ENCODE measurements at regions not wholly inside any gene's neighbourhood (a gene's known extent, or its start where the extent isn't known, plus 50 kb on each side); places are given as distances from the start of the nearest gene placed in this dataset.

DNA sequence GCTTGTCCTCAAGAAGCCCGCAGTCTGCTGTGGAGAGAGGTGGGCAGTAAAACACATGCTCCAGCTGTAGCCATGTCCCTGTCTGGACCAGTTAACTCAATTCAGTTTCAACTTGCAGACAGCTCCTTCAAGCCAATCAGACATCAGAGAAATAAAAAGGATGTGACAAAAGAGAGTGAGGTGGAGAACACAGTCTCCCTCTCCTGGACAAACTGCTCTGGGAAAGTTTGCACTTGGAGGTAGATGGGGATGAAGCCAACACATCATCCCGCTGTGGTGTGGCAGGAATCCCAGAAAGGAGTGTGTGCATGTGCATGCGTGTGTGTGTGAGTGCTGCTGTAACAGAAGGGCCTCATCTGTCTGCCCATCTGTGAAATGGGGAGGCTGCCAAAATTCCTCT, 358.6 kb upstream of the ASIC2 start:
- DNase-seq, result no peak

DNA sequence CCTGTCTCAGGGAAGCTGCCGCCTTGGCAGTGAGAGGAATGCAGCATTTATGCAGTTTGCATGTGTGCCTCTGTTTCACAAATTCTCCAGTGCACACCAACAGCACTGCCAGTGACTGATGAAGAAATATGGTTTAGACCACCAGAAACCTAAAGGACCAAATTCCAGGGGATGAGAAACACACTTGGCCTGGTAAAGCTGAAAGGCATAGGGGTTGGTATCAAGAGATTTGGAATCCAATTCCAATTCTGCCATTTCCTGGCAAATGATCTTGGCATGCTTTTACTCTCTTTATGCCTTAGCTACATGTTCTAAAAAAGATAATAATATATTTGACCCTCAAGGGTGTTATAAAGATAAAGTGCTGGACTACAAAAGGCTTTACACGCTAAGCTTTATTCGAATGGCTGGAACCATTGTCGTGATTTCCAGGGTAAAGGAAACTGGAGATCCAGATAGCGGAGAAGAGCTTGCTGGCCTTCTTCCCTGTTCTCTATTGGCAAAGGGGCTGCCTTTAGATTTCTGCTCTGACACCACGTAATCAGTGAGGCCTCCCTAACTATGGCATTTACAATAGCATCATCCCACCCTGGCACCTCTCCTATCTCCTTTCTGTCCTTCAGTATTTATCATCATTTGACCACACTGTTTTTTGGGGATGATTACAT, 359.8 kb upstream of the ASIC2 start:
- DNase-seq, result no peak

DNA sequence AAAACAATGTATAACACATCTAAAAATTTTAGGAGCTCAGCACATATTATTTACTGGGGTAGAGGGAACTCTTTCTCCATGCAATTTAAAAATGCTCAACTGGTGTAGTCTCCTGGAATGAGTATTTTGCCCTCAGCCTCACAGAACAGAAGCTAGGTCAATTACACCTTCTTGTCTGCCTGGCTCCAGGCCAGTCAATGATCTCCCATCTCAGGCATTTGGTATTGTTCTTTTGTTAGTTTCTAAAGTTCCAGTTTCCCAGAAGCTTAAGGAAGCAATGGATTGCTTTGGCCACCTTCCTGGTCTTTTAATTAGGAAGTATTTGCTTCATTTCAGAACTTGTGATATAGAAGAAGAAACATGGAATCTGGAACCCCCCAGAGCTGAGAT, 360.3 kb upstream of the ASIC2 start:
- no peak for DNase-seq

DNA sequence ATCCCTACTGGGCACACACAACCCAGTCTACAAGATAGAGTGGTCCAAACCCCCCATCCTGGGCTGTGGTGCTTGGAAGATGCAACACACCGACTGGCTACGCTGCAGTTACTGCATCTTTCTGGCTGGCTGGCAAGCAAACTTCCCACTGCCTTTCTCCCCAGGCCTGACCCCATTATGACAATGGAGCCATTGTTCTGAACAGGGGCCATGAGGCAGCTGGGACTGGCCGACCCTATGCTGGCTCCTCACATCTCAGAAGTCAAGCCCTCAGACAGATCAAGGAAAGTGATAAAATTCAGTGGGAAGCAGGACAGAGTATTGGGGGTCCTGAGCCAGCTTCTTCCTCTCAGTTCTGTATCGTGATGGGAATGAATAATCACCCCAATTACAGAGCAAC, 364.1 kb upstream of the ASIC2 start:
- DNase-seq, result no peak

DNA sequence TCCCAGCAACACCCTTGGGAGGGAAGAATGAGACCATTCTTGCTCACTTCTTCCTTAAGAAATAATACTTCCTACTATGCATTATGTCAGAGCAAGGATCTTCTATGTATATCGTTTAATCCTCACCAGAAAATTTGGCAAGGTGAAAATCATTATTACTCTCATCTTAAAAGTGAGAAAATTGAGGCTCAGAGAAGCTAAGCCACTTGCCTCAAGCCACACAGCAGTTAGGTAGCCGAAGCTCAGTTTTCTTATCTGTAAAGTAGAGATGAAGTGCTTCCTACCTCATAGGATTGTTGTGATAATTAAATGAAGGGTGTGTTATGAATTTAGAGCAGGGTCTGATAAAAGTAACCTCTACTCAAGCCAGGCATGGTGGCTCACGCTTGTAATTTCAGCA, 368.9 kb upstream of the ASIC2 start:
- no peak for DNase-seq

DNA sequence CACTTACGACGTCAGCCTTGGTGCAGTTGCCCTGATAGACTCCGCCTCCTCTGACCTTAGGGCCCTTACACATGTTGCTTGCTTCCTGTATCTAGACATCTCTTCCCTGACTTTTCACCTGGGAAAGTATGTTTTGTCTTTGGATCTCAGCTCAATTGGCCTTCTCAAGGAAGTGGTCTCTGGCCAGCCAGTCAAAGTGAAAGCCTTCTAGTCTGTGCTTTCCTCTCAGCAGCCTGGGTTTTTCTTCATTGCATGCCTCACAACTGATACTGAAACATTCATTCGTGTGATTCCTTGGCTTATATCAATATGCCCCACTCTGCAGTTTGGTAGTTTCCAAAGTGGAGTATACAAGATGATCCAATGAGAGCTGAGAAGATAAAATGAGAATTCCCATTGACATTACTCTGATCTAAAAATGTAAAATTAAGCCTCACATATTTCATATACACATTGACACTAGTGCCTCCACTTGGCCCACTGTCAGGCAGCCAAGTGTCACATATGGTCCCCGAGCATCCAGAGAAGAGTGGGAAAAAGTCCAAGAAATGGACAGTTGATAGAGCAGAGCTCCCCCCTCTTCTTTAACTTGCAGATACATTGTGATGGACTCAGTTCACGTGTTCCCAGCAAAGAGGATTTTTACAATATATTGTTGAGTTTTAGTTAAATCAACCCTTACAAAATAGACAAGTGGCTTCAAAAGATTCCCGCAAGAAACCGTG, 371.2 kb upstream of the ASIC2 start:
- no peak for DNase-seq

DNA sequence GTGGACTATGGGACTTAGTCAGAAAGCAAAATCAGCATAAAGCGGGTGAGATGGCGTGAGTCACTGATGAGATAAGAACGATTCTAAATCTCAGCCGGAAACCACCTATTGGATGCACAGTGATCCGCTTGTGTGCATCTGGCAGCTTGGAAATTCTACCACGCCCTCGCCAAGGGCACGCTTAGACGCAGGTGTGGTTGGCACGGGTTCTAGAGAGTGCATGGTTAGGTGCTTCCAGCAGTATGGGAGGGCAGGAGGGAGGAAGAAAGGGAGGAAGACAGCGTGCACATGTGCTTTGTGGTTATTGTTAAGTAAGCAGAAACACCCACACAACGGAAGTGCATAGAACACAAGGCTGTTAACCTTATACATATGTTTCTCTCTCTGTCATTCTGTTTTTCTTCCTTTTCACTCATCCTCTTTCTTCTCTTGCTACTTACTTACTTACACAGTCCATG, 374.0 kb upstream of the ASIC2 start:
- DNase-seq, result no peak

DNA sequence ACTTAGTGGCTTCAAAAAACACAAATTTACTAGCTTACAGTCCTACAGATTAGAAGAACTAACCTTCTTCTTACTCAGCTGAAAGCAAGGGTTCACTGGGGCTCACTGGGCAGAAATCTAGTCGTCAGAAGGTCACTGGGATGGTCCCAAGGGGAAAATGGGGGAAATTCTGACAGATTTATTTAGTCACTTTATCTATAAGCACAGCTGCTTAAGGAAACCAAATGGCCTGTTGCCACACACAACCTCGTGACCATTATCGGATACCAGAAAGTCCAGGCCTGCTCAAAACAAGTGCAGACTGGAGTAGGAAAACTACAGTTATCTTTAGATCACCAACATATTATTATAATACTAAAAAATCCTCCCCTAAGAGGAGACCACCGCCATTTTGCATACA, 374.6 kb upstream of the ASIC2 start:
- DNase-seq, result no peak

DNA sequence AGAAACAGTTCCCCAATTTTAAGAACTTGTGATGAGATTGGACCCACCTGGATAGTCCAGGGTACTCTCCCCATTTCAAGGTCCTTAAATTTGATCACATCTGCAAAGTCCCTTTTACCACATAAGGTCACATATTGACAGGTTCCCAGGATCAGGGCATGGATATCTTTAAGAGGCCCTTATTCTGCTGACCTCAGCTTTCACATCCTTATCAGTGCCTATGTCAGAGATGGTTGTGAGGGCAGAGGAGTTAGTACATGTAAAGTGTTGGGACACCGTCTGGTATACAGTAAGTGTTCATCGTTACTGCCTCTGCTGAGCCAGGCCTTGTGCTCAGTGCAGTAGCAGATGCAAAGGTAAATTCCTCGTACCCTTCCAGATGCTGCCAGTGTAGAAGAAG, 375.4 kb upstream of the ASIC2 start:
- no peak for DNase-seq

DNA sequence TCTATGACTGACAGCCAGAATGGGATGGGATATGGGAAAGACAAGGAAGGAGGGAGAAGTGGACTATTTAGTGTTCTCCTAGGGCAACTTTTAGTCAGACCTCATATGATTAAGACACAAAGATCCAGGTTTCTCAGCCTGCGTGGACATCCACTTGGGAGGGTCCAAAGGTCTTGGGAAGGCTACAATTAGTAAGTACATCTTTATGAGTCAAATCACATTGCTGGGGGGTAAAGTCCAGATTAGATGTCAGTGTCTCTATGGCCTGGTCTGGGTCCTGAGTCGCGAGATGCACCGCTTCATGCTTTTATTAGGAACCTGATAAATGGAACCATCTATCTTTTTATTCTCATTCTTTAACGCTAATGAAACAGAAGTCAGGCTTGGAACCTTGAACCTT, 378.4 kb upstream of the ASIC2 start:
- DNase-seq, result no peak

DNA sequence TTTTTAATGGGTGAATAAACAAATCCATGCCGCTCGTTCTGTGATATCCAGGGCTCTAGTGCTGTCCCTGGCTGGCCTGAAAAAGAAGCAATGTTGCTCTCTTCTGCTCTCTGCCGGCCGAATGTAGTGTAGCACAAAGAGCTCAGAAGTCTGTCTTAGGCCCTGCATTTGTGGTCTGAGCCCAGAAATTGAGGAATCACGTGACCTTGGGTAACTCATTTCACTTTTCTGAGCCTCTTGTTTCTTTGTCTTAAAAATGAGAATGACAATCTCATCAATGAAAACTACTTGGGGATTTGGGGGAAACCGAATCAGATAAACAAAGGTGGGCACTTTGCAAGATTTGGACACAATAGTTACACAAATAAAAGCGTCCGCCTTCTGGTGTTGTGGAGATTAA, 381.6 kb upstream of the ASIC2 start:
- DNase-seq, result peak; percentile 4

DNA sequence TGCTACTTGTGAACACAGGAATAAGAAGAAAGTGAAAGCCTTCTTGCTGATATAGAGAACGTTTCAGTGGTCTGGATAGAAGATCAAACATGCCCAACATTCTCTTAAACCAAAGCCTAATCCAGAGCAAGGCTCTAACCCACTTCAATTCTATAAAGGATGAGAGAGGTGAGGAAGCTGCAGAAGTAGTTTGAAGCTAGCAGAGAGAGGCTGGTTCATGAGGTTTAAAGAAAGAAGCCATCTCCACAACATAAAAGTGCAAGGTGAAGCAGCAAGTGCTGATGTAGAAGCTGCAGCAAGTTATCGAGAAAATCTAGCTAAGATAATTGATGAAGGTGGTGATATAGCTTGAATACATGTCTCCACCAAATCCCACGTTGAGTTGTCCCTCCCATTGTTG, 383.3 kb upstream of the ASIC2 start:
- no peak for DNase-seq

DNA sequence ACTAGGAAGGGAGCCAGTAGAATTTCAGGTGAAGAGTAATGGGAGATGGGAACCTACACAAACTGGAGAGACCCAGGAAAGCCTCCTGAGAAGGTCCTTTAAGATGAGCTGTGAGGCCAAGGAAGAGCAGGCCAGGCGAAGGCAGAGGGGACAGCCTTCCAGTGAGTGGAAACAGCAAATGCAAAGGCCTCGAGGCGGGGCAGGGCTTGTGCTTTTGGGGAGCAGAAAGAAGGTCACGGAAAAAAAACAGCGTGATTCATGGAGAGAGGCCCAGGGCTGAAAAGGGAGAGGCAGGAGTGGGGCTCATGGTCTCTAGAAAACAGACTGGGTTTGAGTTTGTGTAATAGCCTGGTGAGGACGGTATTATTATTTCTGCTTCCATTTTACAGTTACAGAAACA, 386.5 kb upstream of the ASIC2 start:
- no peak for DNase-seq

DNA sequence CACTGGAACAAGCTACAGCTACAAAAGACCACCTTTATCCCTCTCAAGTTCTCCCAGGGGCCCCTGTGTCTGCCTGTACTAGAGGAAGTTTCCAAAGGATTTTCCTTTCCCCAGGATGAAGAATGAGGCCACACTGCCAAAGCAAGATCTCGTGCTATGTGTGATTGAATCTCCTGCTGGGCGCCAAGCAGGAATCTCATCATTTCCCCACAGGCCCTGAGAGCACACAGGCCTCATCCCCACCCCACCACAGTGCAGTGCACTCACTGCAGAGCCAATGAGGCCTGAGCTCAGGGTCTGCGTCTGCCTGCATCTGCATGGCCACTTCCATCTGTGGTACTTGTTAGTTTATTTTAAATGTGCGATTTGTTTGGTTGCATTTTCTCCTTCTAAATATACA, 387.4 kb upstream of the ASIC2 start:
- no peak for DNase-seq

DNA sequence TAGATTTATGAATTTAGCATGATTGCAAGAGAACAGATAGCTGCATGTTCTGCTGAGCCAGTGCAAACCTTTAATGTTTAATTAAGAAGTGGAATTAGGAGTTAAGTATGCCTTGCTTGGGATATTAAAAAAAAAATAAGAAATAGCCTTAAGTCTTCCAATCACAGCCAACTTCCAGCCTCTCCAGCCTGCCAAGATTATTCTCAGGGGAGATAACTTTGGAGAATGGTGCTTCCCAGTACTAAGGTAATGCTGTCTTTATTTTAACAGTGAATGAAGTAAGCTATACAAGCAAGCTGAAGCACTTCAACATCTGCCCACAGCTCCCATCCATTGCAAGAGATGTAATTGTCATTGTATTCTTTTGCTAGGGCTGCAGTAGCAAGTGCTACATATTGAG, 389.5 kb upstream of the ASIC2 start:
- no peak for DNase-seq

DNA sequence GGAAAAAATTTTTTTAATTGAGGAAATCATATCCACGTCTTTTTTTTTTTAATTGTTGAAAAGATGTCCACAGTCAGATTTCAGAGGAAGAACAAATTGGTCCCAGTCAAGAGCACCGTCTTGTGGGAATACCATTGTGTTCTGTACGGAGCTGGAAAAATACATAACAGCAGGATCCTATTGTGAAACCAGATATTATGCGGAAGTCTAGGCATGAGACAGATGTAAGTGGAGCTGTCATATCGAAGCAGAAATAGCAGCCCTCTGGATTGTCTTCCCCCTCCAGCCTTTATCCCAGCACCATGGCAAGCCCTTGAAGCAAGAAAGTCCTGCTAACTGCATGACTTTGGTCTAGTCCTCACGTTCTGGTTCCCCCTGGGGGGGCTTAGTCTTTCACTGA, 391.6 kb upstream of the ASIC2 start:
- no peak for DNase-seq

DNA sequence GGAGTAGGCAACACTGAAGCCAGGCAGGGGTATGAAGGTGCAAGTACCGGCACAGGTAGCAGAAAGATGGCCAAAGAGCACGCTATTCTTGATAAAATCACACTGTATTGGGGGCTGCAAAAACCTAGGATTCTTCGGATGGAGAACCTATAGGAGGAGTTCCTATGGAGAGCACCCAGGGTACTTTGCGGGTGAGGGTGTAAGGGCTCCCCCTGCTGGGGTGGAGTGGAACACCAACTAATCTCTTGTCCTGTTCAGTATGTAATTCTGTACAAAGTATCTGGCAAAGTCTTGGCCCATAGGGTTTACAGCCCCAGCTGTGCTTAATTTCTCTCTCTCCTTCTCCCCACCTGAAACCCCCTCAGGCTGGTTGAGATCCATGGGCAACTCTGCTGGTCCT, 393.1 kb upstream of the ASIC2 start:
- DNase-seq, result no peak

DNA sequence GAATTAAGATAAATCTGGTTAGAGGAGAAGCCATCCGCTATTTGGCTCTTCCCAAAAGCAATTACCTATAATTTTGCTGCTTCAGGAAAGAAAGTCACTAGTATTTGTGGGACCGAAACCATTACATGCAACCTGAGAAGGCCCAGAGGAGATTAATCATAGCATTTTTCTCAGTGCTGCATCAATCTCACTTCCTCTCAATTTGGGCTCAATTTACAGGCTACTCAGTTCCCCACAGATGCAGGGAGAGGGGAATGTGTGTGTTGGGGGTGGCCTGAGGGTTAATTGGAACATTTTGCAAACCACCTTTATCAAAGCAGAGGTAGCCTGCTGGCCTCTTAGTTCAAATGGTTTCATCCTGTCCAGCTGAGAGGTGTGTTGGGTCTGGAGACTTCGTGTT, 394.7 kb upstream of the ASIC2 start:
- no peak for DNase-seq

DNA sequence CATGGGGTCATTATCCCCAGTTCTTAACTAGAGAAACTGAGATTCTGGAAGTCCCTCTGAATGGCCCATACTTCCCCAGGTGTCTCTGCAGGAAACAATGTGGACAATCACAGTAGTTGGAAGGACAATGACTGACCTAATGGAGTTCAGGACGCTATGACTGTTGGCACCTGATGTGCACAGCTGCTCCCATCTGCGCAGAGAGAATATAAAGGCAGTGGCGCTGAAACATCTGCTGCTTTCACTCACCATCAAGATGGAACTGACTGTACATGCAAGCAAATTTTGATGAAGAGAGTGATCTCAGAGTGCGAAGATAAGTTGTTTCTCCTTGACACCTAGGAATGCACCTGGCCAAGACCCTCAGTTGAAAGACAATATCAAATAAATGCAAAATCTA, 395.7 kb upstream of the ASIC2 start:
- no peak for DNase-seq

DNA sequence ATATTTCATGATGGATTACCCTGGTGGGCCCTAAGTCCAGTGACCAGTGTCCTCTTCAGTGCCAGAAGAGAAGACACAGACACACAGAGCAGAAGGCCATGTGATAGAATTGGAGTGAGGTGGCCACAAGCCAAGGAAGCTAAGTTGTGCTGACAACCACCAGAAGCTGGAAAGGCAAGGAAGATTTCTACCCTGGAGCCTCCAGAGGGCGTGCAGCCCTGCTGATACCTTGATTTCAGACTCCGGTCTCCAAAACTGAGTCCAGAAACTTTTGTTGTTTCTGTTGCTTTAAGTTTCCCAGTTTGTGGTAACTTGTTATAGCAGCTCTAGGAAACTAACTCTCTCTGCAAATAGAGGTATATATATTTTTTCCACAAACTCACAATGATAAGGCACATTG, 396.6 kb upstream of the ASIC2 start:
- DNase-seq, result no peak

DNA sequence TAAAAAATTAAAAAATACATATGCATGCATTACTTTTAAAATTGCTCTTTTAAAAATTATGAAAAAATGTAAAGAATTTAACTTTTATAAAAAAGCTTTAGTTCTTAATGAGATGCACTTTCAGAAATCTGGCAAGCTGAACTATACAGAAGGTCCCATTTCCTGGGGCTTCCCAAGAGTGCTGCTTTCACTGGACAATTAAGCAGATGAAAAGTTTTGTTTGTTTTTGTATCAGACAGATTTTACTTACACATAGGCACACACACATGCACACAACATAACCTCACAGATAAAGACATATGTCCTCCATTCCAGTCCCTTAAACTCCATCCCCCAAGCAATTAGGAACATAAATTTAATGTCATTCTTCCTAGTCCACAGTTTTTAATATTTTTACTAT, 402.3 kb upstream of the ASIC2 start:
- DNase-seq, result no peak

DNA sequence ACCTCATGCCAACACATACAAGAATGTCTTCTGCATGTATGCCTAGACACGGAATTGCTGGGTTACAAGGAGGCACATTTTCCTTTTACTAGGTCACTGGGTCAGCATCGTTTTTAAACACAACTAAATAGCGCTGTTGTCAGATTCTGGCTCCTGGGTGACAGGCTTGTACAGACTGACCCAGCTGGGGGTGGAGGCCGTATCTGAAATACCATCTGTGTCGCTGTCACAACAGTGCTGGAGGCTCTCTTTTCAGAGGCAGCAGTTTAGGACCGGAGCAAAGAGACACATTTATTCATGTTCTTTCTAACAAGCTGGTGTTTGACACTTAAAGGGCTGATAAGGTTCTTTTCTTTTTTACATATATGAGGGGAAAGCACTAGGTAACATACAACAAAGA, 403.0 kb upstream of the ASIC2 start:
- DNase-seq, result no peak

DNA sequence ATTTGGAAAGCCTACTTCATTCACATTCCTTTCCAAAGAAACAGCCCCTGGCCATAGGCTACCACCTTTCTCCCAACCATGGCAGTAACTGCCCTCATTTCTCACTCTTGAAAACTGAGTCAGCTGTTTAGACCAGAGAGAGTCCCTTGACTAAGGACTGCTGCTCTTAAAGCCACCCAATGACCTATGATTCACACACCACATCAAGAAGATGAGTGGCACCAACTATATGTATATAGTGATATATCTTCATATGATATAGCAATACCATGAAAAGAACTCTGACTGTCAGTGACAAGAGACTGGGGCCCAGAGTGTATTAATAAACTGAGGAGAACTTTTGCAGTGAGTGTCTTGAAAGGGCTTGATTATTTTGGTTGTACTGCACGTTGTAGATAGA, 404.5 kb upstream of the ASIC2 start:
- DNase-seq, result no peak

DNA sequence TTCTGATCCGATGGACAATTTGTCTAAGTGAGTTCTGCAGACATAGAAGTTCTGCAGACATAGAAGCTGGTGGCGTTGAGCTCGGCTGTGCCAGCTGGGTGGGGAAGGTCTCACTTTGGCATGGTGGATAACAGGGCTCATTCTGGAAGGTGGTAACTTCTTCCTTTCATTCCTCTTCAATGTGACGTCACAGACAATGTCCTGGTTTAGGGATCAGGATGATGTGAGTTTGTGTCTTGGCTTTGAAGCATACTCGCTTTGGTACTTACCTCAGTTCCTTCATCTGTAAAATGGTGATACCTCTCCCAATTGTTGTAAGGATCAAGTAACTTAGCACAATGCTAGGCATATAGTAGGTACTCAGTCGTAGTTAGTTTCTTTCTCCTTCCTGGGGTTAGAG, 408.8 kb upstream of the ASIC2 start:
- DNase-seq, result no peak

DNA sequence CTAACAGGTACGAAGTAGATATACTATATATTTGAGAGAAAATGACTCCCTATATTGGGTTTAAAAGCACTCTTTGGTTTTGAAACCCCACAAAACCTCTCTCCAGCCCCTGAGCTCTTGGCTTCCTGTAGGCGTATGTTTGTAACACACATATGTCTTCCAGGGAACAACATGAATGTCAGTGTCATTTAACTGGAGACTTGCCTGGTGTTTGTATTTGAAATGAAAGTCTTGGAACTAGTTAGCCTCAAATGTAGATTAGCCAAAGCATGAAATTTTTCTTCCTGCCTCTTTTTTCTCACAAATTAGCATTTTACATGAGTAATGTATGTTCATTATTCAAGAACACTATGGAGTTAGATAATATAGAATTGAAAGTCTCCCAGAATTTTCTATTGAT, 411.8 kb upstream of the ASIC2 start:
- no peak for DNase-seq
